ENCODE measurements at regions not wholly inside any gene's neighbourhood (a gene's known extent, or its start where the extent isn't known, plus 50 kb on each side); places are given as distances from the start of the nearest gene placed in this dataset.
A peak's percentile ranks its signal among the peaks of the same experiment; 100 is the strongest.

- FAIRE-seq: no peak
These were observed 54.9 kb downstream of the KLHDC7A start for GRCh38 chr1:18535391-18536210.

DNA sequence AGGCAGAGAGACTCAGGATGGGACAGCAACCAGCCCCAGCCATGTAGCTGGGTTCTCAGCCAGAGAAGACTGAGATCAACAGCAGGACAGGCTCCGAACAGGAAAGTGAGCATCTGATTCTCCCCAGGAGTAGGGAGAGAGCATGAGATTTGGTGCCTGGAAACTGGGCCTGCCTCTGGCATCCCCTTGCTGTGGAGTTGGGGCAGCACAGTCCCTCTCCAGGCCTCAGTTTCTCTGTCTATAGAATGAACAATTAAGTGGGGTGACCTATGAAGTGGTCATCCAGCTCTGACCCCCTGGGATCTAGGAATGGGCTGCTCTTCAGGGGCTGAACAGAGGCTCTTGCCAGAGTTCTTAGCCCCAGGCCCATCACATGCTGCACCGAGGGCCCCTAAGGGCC is 55.6 kb downstream of the KLHDC7A start:
- DNase-seq (ENCODE audit: low read depth) (no peak), FAIRE-seq (no peak)
- H3K36me3 ChIP-seq (ENCODE audit: control insufficient read depth, insufficient read depth, low read length): no peaks in the 10 kb centered on the region
- TF ChIP-seq, protein P1, sequence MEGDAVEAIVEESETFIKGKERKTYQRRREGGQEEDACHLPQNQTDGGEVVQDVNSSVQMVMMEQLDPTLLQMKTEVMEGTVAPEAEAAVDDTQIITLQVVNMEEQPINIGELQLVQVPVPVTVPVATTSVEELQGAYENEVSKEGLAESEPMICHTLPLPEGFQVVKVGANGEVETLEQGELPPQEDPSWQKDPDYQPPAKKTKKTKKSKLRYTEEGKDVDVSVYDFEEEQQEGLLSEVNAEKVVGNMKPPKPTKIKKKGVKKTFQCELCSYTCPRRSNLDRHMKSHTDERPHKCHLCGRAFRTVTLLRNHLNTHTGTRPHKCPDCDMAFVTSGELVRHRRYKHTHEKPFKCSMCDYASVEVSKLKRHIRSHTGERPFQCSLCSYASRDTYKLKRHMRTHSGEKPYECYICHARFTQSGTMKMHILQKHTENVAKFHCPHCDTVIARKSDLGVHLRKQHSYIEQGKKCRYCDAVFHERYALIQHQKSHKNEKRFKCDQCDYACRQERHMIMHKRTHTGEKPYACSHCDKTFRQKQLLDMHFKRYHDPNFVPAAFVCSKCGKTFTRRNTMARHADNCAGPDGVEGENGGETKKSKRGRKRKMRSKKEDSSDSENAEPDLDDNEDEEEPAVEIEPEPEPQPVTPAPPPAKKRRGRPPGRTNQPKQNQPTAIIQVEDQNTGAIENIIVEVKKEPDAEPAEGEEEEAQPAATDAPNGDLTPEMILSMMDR (IDR thresholded peaks at IDR 0.05; ENCODE audit: insufficient read depth, low read length, severe bottlenecking): no peak
- H3K27me3 ChIP-seq (ENCODE audit: control insufficient read depth, insufficient read depth, low read length): no peaks in the 10 kb centered on the region
- H3K4me3 ChIP-seq (ENCODE audit: low read depth, low read length): no peak overlapping the region

More at GRCh38 chr1:18535391-18536210, 54.9 kb downstream of the KLHDC7A start:
- H3K36me3 ChIP-seq (ENCODE audit: control insufficient read depth, insufficient read depth, low read length): no peaks in the 10 kb centered on the region
- H3K4me3 ChIP-seq (ENCODE audit: low read depth, low read length): no peak overlapping the region
- DNase-seq (ENCODE audit: low read depth): no peak
- TF ChIP-seq, protein P1 (IDR thresholded peaks at IDR 0.05; ENCODE audit: insufficient read depth, low read length, severe bottlenecking): no peak
- no peaks in the 10 kb centered on the region for H3K27me3 ChIP-seq (ENCODE audit: control insufficient read depth, insufficient read depth, low read length)

GRCh38 chr1:18536915-18537314 is 56.2 kb downstream of the KLHDC7A start:
- Histone ChIP-seq H3K4me3 (ENCODE audit: low read depth, low read length) (no peak overlapping the region), H3K27me3 (ENCODE audit: control insufficient read depth, insufficient read depth, low read length) (no peaks in the 10 kb centered on the region), H3K36me3 (ENCODE audit: control insufficient read depth, insufficient read depth, low read length) (no peaks in the 10 kb centered on the region)
- no peak for FAIRE-seq
- TF ChIP-seq, protein P1 (IDR thresholded peaks at IDR 0.05; ENCODE audit: insufficient read depth, low read length, severe bottlenecking): no peak
- no peak for DNase-seq (ENCODE audit: low read depth)

DNA sequence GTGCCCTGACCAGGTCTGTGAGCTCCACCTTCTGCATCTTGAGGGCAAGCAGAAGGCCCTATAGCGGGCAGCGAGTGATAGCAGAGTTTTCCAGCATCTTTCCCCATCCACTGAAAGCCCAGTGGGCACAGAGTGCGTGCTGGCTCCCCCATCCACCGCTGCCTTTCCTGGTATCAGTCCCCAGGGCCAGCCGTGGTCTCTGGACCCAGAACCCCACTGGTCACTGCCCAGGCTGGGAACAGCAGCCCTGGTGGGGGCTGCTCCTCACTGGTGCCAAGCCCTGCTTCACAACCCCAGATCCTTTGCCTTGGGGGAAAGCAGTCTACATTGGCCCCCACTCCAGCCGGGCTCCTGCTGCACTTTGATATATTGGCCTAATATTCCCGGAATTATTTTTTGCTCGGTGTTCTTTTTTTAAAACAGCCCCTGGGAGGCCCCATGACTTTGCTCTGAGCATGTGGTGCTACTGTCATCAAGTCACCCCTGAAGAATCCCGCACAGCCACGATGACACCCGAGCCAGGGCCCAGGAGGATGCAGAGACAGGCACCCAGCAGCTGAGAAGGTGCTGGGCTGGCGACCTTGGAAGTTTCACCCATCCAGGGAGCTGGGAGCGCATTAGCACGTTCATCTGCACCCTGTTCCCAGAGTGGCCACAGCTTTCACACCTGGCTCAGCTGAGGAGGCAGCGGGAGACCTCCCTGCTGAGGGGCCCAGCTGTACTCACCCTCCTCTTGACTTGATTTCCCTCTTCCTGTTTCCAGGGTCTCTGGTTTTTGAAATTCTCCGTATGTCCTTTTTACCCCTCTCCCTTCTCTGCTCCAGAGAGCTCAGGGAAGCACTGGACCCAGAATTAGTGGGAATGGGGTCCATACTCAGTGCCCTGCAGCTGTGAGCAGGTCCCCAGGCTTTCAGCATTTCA is 56.9 kb downstream of the KLHDC7A start:
- Histone ChIP-seq H3K36me3 (ENCODE audit: control insufficient read depth, insufficient read depth, low read length) (no peaks in the 10 kb centered on the region), H3K27me3 (ENCODE audit: control insufficient read depth, insufficient read depth, low read length) (no peaks in the 10 kb centered on the region), H3K4me3 (ENCODE audit: low read depth, low read length) (no peak overlapping the region)
- DNase-seq (ENCODE audit: low read depth) (no peak), FAIRE-seq (no peak)
- TF ChIP-seq, protein P1 (IDR thresholded peaks at IDR 0.05; ENCODE audit: insufficient read depth, low read length, severe bottlenecking): no peak

GRCh38 chr1:18539171-18539570 is 58.4 kb downstream of the KLHDC7A start:
- TF ChIP-seq, protein P1 (IDR thresholded peaks at IDR 0.05; ENCODE audit: insufficient read depth, low read length, severe bottlenecking): no peak
- Histone ChIP-seq H3K4me3 (ENCODE audit: low read depth, low read length) (no peak overlapping the region), H3K27me3 (ENCODE audit: control insufficient read depth, insufficient read depth, low read length) (no peaks in the 10 kb centered on the region), H3K36me3 (ENCODE audit: control insufficient read depth, insufficient read depth, low read length) (no peaks in the 10 kb centered on the region)
- DNase-seq (ENCODE audit: low read depth) (peak; percentile 7), FAIRE-seq (no peak)

Data from bronchial epithelial cell (primary cell).